CD14-positive monocyte (primary cell): ENCODE measurements at regions not wholly inside any gene's neighbourhood (a gene's known extent, or its start where the extent isn't known, plus 50 kb on each side); places are given as distances from the start of the nearest gene placed in this dataset.

ENCODE experiments used
- DNase-seq, 3 donors: peaks; one replicate each; pipeline ENCODE4 v3.0.0-alpha.2; 2011 to 2022
- H2AFZ ChIP-seq: 2 replicates; pipeline ENCODE4 v1.6.0; 2012; ENCODE audit warnings: mild to moderate bottlenecking, low read depth, low read length, inconsistent platforms; ENCODE audit not compliant: insufficient read depth, poor library complexity, severe bottlenecking
- H3K27ac ChIP-seq, 2 donors: 1 replicate in 1 of 2; 2 replicates in 1 of 2; pipeline ENCODE4 v1.5.1; 2012 to 2013; ENCODE audit warnings: low read length in 2 of 2, control low read depth in 1 of 2, inconsistent platforms in 1 of 2, low read depth in 1 of 2, mild to moderate bottlenecking in 1 of 2
- H3K27me3 ChIP-seq, 2 donors: one replicate each; pipeline versions ENCODE4 v1.6.0 to v1.6.1; 2011 to 2013; ENCODE audit warnings: low read length in 2 of 2; ENCODE audit not compliant: control insufficient read depth in 2 of 2, insufficient read depth in 2 of 2
- H3K36me3 ChIP-seq, 2 donors: replicated peaks in 1 of 2; 1 replicate in 1 of 2; 2 replicates in 1 of 2; pipeline versions ENCODE4 v1.5.1 to v1.6.1; 2012 to 2013; ENCODE audit warnings: low read length in 2 of 2, control low read depth in 1 of 2, inconsistent platforms in 1 of 2, mild to moderate bottlenecking in 1 of 2; ENCODE audit not compliant: insufficient read depth in 2 of 2, control insufficient read depth in 1 of 2
- H3K4me1 ChIP-seq, 2 donors: 1 replicate in 1 of 2; 2 replicates in 1 of 2; pipeline versions ENCODE4 v1.5.1 to v1.6.1; 2012 to 2013; ENCODE audit warnings: low read length in 2 of 2, control low read depth in 1 of 2, inconsistent platforms in 1 of 2, mild to moderate bottlenecking in 1 of 2, moderate library complexity in 1 of 2; ENCODE audit not compliant: insufficient read depth in 2 of 2, control insufficient read depth in 1 of 2
- H3K4me2 ChIP-seq: replicated peaks from 2 replicates; pipeline ENCODE3; 2012; ENCODE audit warnings: low read length, moderate library complexity, mild to moderate bottlenecking; ENCODE audit not compliant: poor library complexity, severe bottlenecking; ENCODE audit errors: extremely low read depth
- H3K4me3 ChIP-seq, 3 experiments: fragments of 200-600 bp in 1 of 3; sonication (generic) in 1 of 3; replicated peaks in 1 of 3; 1 replicate in 2 of 3; 2 replicates in 1 of 3; pipeline ENCODE4 v1.5.1; 2011 to 2013; ENCODE audit warnings: low read length in 3 of 3, mild to moderate bottlenecking in 3 of 3, control low read depth in 2 of 3, low read depth in 2 of 3, inconsistent platforms in 1 of 3, moderate library complexity in 1 of 3
- H3K79me2 ChIP-seq: 2 replicates; pipeline ENCODE4 v1.6.0; 2012; ENCODE audit warnings: mild to moderate bottlenecking, control low read depth, inconsistent platforms, low read length, moderate library complexity; ENCODE audit not compliant: insufficient read depth
- H3K9ac ChIP-seq: 2 replicates; pipeline ENCODE4 v1.6.0; 2017; ENCODE audit warnings: low read length, mild to moderate bottlenecking; ENCODE audit not compliant: insufficient read depth, poor library complexity, severe bottlenecking
- H3K9me3 ChIP-seq, 2 donors: replicated peaks in 1 of 2; 1 replicate in 1 of 2; 2 replicates in 1 of 2; pipeline versions ENCODE4 v1.5.1 to v1.6.1; 2012 to 2013; ENCODE audit warnings: low read length in 2 of 2, control low read depth in 1 of 2; ENCODE audit not compliant: control insufficient read depth in 1 of 2, insufficient read depth in 1 of 2
- H4K20me1 ChIP-seq: 2 replicates; pipeline ENCODE4 v1.6.0; 2012; ENCODE audit warnings: mild to moderate bottlenecking, low read length, control low read depth, moderate library complexity; ENCODE audit not compliant: insufficient read depth
- H3K27ac Mint-ChIP-seq, 7 donors: one replicate each; pipeline ENCODE4 v1.8.0; 2020; ENCODE audit warnings: mild to moderate bottlenecking in 7 of 7, mixed read lengths in 7 of 7, moderate library complexity in 6 of 7, inconsistent platforms in 2 of 7
- H3K27me3 Mint-ChIP-seq, 3 donors: one replicate each; pipeline ENCODE4 v1.8.0; 2021 to 2022; ENCODE audit warnings: low read depth in 3 of 3, mild to moderate bottlenecking in 3 of 3, mixed read lengths in 3 of 3, moderate library complexity in 3 of 3, inconsistent platforms in 1 of 3
- H3K36me3 Mint-ChIP-seq, 2 donors: one replicate each; pipeline ENCODE4 v1.8.0; 2020; ENCODE audit warnings: mixed read lengths in 2 of 2, inconsistent platforms in 1 of 2, mild to moderate bottlenecking in 1 of 2
- H3K4me1 Mint-ChIP-seq: one replicate; pipeline ENCODE4 v1.8.0; 2020; ENCODE audit warnings: mild to moderate bottlenecking, mixed read lengths
- H3K4me3 Mint-ChIP-seq, 2 donors: one replicate each; pipeline ENCODE4 v1.8.0; 2020; ENCODE audit warnings: mild to moderate bottlenecking in 2 of 2, mixed read lengths in 2 of 2, moderate library complexity in 1 of 2
- H3K9me3 Mint-ChIP-seq, 7 donors: one replicate each; pipeline ENCODE4 v1.8.0; 2020 to 2022; ENCODE audit warnings: mixed read lengths in 7 of 7, mild to moderate bottlenecking in 6 of 7, moderate library complexity in 6 of 7, inconsistent platforms in 2 of 7
- WGBS: methylation state at CpG from one replicate; pipeline ENCODE4 v1.1.5; 2013; ENCODE audit warnings: missing lambda C conversion rate; ENCODE audit not compliant: insufficient coverage; 5-methylcytosine and 5-hydroxymethylcytosine counted together
- intact Hi-C, 2 donors: fragments of 100-400 bp; cut with micrococcal nuclease; formaldehyde crosslinking; loops; one replicate each; pipeline versions ENCODE4 v1.15.0 to v1.15.1; 2023
- TF ChIP-seq, protein P1 (sequence below): fragments of 200-600 bp; IDR thresholded peaks from one replicate; pipeline ENCODE4 v1.8.0; 2022; ENCODE audit warnings: antibody characterized with exemption, mild to moderate bottlenecking

DNA sequence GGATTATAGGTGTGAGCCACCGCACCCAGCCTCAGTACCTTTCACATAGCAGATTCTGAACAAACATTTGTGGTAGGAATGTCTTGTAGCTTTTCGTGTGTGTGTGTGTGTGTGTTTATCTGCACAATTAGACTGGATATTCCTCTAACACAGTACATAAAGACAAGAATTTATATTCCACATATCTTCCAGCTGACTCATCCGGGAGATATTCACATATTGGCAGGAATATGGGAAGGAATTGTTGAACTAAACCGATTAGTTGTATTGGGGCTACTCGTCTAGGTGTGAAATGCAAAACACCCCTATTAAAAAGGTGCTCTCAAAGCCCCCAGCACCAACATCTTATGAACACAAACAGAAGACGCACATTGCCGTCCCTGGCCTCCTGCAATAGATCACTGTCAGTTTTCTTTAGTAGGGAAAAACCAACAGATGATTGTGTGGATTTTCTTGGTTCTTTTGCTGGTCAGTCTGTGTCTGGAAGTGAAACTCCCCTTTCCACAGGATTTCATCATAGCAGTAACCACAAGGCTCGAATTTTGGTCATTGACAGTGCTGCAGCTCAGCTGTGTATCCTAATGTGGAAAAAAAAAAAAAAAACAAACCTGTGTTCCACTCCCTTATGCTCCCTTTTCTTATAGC, 208.5 kb upstream of the ACVR2A start:
- H3K36me3 Mint-ChIP-seq, result no peaks in the 10 kb centered on the region
- peak overlapping the region; percentile 92 to 98 (median 95) for H3K27ac Mint-ChIP-seq
- Histone ChIP-seq H2AFZ (no peak overlapping the region), H3K4me2 (peak overlapping the region; percentile 70), H3K36me3 (no peaks in the 10 kb centered on the region), H3K27me3 (no peaks in the 10 kb centered on the region), H3K4me3 (peak overlapping the region in 2 of 3 experiments; percentile 32 to 62), H3K79me2 (no peaks in the 10 kb centered on the region), H4K20me1 (no peaks in the 10 kb centered on the region), H3K9me3 (no peaks in the 10 kb centered on the region), H3K4me1 (peaks cover 48 to 67% of the 10 kb centered on the region in 2 donors), H3K27ac (peak overlapping the region; percentile 55 to 94), H3K9ac (peak overlapping the region; percentile 35)
- no CpG with 5 or more reads among the region's 8 CpGs for WGBS
- peaks cover 5% of the 10 kb centered on the region for H3K4me1 Mint-ChIP-seq
- peak overlapping the region; percentile 52 to 83 for H3K4me3 Mint-ChIP-seq
- DNase-seq, result peak; percentile 86 to 95 (median 91)
- peaks cover 0 to 4% (median 2%) of the 10 kb centered on the region in 7 donors for H3K9me3 Mint-ChIP-seq
- TF ChIP-seq, protein P1, sequence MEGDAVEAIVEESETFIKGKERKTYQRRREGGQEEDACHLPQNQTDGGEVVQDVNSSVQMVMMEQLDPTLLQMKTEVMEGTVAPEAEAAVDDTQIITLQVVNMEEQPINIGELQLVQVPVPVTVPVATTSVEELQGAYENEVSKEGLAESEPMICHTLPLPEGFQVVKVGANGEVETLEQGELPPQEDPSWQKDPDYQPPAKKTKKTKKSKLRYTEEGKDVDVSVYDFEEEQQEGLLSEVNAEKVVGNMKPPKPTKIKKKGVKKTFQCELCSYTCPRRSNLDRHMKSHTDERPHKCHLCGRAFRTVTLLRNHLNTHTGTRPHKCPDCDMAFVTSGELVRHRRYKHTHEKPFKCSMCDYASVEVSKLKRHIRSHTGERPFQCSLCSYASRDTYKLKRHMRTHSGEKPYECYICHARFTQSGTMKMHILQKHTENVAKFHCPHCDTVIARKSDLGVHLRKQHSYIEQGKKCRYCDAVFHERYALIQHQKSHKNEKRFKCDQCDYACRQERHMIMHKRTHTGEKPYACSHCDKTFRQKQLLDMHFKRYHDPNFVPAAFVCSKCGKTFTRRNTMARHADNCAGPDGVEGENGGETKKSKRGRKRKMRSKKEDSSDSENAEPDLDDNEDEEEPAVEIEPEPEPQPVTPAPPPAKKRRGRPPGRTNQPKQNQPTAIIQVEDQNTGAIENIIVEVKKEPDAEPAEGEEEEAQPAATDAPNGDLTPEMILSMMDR, result no peak
- intact Hi-C loops, result loop anchor here in 1 of 2 donors (5.0 kb wide), 1 partner anchor 51 kb away; no protein-coding TSS in a partner anchor
- peaks cover 0 to 1% (median 0%) of the 10 kb centered on the region in 3 donors for H3K27me3 Mint-ChIP-seq

DNA sequence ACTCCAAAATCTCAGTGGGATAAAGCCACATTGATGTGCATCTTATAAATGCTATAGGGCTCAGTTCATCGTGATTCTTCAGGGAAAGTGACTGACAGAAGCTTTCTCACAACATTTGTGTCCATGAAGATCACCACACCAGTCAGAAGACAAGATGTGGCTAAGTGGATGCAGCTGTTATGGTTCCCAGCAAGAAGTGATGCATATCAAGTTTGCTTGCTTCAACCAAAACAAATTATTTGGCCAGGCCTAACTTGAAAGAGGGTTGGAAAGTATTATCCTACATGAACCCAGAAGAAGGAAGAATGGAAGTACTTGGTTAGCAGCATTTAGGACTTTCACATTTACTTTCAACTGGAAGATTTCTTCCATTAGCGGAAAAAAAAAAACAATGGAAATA, 210.0 kb upstream of the ACVR2A start:
- H3K4me1 ChIP-seq, result peaks cover 63 to 79% of the 10 kb centered on the region in 2 donors
- no CpG with 5 or more reads among the region's 2 CpGs for WGBS
- intact Hi-C loops, result loop anchor here in 1 of 2 donors (5.0 kb wide), 3 partner anchors 52 to 207 kb away; no protein-coding TSS in a partner anchor
- H3K27ac ChIP-seq, result no peak overlapping the region
- no peaks in the 10 kb centered on the region for H3K36me3 ChIP-seq
- H3K36me3 Mint-ChIP-seq, result no peaks in the 10 kb centered on the region
- no peaks in the 10 kb centered on the region for H3K27me3 Mint-ChIP-seq
- H3K9ac ChIP-seq, result no peak overlapping the region
- no peaks in the 10 kb centered on the region for H4K20me1 ChIP-seq
- TF ChIP-seq, protein P1, result no peak
- H3K4me3 Mint-ChIP-seq, result no peak overlapping the region
- H3K4me1 Mint-ChIP-seq, result peaks cover 4% of the 10 kb centered on the region
- H3K79me2 ChIP-seq, result no peaks in the 10 kb centered on the region
- no peak overlapping the region for H3K4me3 ChIP-seq
- no peak overlapping the region for H3K4me2 ChIP-seq
- H3K9me3 Mint-ChIP-seq, result peaks cover 0 to 4% (median 0%) of the 10 kb centered on the region in 7 donors
- no peaks in the 10 kb centered on the region for H3K27me3 ChIP-seq
- no peak overlapping the region for H2AFZ ChIP-seq
- H3K27ac Mint-ChIP-seq, result no peak overlapping the region
- H3K9me3 ChIP-seq, result no peaks in the 10 kb centered on the region
- no peak for DNase-seq
